GM23248 (cell line): ENCODE measurements at regions not wholly inside any gene's neighbourhood (a gene's known extent, or its start where the extent isn't known, plus 50 kb on each side); places are given as distances from the start of the nearest gene placed in this dataset.
"Not testable (repeated sequence)": the region's sequence is repeated elsewhere in the genome, so short reads cannot be mapped to it uniquely, and the experiment has no call there.

ENCODE experiments used
- DNase-seq: peaks from one replicate; pipeline ENCODE4 v3.0.0-alpha.2; 2015
- H2AFZ ChIP-seq: fragments of 200-600 bp; sonication (generic); 2 replicates; pipeline ENCODE4 v1.6.1; 2016; ENCODE audit warnings: antibody characterized with exemption
- H3F3A ChIP-seq: fragments of 200-600 bp; sonication (generic); 2 replicates; pipeline ENCODE4 v1.6.1; 2016; ENCODE audit warnings: mild to moderate bottlenecking, antibody characterized with exemption, mixed run types; ENCODE audit not compliant: insufficient read depth
- H3K27ac ChIP-seq: fragments of 200-600 bp; sonication (generic); 2 replicates; pipeline ENCODE4 v1.5.1; 2016; ENCODE audit warnings: mild to moderate bottlenecking
- H3K27me3 ChIP-seq: fragments of 200-600 bp; sonication (generic); replicated peaks from 2 replicates; pipeline ENCODE4 v1.6.1; 2016; ENCODE audit warnings: mild to moderate bottlenecking; ENCODE audit not compliant: insufficient read depth
- H3K36me3 ChIP-seq: fragments of 200-600 bp; sonication (generic); 2 replicates; pipeline ENCODE4 v1.6.1; 2016; ENCODE audit warnings: low read depth, mild to moderate bottlenecking
- H3K4me1 ChIP-seq: fragments of 200-600 bp; sonication (generic); 2 replicates; pipeline ENCODE4 v1.6.1; 2016; ENCODE audit warnings: mild to moderate bottlenecking; ENCODE audit not compliant: insufficient read depth
- H3K4me2 ChIP-seq: fragments of 200-600 bp; sonication (generic); one replicate; pipeline ENCODE4 v1.6.1; 2016; ENCODE audit warnings: mild to moderate bottlenecking; ENCODE audit not compliant: unreplicated experiment
- H3K4me3 ChIP-seq: fragments of 200-600 bp; sonication (generic); 2 replicates; pipeline ENCODE4 v1.5.1; 2016; ENCODE audit warnings: mild to moderate bottlenecking
- H3K79me2 ChIP-seq: fragments of 200-600 bp; sonication (generic); 2 replicates; pipeline ENCODE4 v1.6.1; 2016; ENCODE audit warnings: mild to moderate bottlenecking; ENCODE audit not compliant: insufficient read depth
- H3K9ac ChIP-seq: fragments of 200-600 bp; sonication (generic); 2 replicates; pipeline ENCODE4 v1.6.1; 2016; ENCODE audit warnings: mild to moderate bottlenecking
- H3K9me2 ChIP-seq: fragments of 200-600 bp; sonication (generic); 2 replicates; pipeline ENCODE4 v1.6.1; 2016; ENCODE audit warnings: mixed run types, mild to moderate bottlenecking, moderate library complexity; ENCODE audit not compliant: insufficient read depth
- H3K9me3 ChIP-seq: fragments of 200-600 bp; sonication (generic); one replicate; pipeline ENCODE4 v1.6.1; 2017; ENCODE audit warnings: low read depth
- H4K20me1 ChIP-seq: fragments of 200-600 bp; sonication (generic); 2 replicates; pipeline ENCODE4 v1.6.0; 2016; ENCODE audit not compliant: insufficient read depth
- EZH2 ChIP-seq: fragments of 200-600 bp; sonication (generic); IDR thresholded peaks from 2 replicates; pipeline ENCODE4 v1.6.1; 2018; ENCODE audit warnings: antibody characterized with exemption, mild to moderate bottlenecking; ENCODE audit not compliant: insufficient read depth, poor library complexity, severe bottlenecking
- EZH2phosphoT487 ChIP-seq: fragments of 200-600 bp; sonication (generic); IDR thresholded peaks from 2 replicates; pipeline ENCODE4 v1.6.1; 2018; ENCODE audit warnings: antibody characterized with exemption, moderate library complexity, mild to moderate bottlenecking, low read depth; ENCODE audit not compliant: insufficient read depth
- WGBS, 2 experiments: methylation state at CpG; one replicate each; pipeline ENCODE4 v1.1.6; 2015 to 2017; ENCODE audit warnings: low lambda C conversion rate in 2 of 2, low coverage in 1 of 2; ENCODE audit errors: missing lambda C conversion rate in 2 of 2; 5-methylcytosine and 5-hydroxymethylcytosine counted together
- in situ Hi-C: fragments of 300-500 bp; cut with MboI; formaldehyde crosslinking; loops from 2 replicates; pipeline ENCODE4 v1.15.0; 2020

DNA sequence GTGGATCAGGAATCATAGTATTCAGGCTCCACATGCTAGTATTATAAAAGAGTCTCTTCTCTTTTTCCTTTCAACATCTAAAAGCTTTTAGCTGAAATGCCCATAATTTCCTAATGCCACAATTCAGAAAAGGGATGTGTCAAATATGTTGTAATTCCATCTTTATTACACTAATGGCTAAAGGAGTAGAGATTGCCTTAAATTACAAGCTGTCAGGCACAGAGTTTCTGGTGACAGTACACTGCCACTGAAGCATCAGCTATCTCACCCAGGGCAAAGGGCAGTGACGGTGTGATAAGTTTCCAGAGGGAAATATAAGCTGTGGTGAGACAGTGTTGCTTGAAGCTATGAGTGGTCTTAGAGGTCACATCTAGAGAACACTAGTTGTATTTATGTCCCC, 581.1 kb downstream of the KCNT2 start:
- no peaks in the 10 kb centered on the region for H3K27me3 ChIP-seq
- H3K27ac ChIP-seq: no peak overlapping the region
- 0% methylated on average over 1 of the region's 1 CpG for WGBS, 2 experiments
- TF ChIP-seq EZH2phosphoT487 (no peak), EZH2 (no peak)
- H3K9me2 ChIP-seq: no peaks in the 10 kb centered on the region
- H3K36me3 ChIP-seq: no peaks in the 10 kb centered on the region
- H3K4me3 ChIP-seq: no peak overlapping the region
- H3K9ac ChIP-seq: no peak overlapping the region
- H3K79me2 ChIP-seq: no peaks in the 10 kb centered on the region
- in situ Hi-C loops: no loop called here
- DNase-seq: no peak
- no peaks in the 10 kb centered on the region for H3K4me1 ChIP-seq
- no peak overlapping the region for H3K4me2 ChIP-seq
- no peaks in the 10 kb centered on the region for H3K9me3 ChIP-seq
- H2AFZ ChIP-seq: no peak overlapping the region
- H3F3A ChIP-seq: no peaks in the 10 kb centered on the region
- H4K20me1 ChIP-seq: no peaks in the 10 kb centered on the region

DNA sequence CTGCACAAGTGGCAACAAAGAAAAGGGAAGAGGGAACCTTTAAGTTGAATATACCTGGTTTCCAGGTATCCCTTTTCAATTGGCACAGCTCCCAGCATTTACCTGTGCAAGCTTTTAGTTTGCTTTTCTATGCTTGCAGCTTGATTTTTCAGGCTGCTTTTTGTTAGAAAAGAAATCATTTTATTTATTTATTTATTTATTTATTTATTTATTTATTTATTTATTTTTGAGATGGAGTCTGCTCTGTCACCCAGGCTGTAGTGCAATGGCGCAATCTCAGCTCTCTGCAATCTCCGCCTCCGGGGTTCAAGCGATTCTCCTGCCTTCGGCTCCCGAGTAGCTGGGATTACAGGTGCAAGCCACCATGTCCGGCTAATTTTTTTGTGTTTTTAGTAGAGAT, 587.1 kb downstream of the KCNT2 start:
- DNase-seq, H3K4me1 ChIP-seq, H3K79me2 ChIP-seq, in situ Hi-C loops, H3K9me2 ChIP-seq, H3K27me3 ChIP-seq, H3K4me2 ChIP-seq, H2AFZ ChIP-seq, H3K27ac ChIP-seq, H3K36me3 ChIP-seq, H3K4me3 ChIP-seq, H4K20me1 ChIP-seq, H3K9me3 ChIP-seq, H3F3A ChIP-seq, H3K9ac ChIP-seq: not testable (repeated sequence)
- 75 to 77% methylated on average over 7 of the region's 7 CpGs for WGBS, 2 experiments

DNA sequence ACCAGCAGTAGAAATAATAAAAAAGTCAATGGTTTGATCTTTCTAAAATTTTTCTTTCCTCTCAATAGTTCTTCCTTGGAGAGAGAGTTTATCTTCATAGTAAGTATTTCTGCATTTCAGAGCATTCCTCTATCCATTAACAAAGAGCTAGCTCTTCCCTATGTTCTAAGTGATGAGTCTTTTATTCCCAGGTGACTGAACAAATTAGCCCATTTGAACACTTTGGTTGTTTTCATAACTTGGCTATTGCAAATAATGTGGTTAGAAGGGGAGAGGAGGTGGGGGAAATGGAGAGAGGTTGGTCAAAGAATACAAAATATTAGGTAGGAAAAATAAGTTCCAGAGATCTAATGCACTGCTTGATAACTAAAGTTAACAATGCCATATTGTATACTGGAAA, 598.9 kb downstream of the KCNT2 start:
- Histone ChIP-seq H3K36me3 (no peaks in the 10 kb centered on the region), H3K27me3 (no peaks in the 10 kb centered on the region), H2AFZ (no peak overlapping the region), H3K9ac (no peak overlapping the region), H3K4me2 (no peak overlapping the region), H3F3A (no peaks in the 10 kb centered on the region), H3K79me2 (no peaks in the 10 kb centered on the region), H3K9me2 (no peaks in the 10 kb centered on the region), H4K20me1 (no peaks in the 10 kb centered on the region), H3K9me3 (no peaks in the 10 kb centered on the region), H3K4me3 (no peak overlapping the region), H3K27ac (no peak overlapping the region), H3K4me1 (no peaks in the 10 kb centered on the region)
- no peak for TF ChIP-seq EZH2
- no peak for TF ChIP-seq EZH2phosphoT487
- in situ Hi-C loops: no loop called here
- no peak for DNase-seq

DNA sequence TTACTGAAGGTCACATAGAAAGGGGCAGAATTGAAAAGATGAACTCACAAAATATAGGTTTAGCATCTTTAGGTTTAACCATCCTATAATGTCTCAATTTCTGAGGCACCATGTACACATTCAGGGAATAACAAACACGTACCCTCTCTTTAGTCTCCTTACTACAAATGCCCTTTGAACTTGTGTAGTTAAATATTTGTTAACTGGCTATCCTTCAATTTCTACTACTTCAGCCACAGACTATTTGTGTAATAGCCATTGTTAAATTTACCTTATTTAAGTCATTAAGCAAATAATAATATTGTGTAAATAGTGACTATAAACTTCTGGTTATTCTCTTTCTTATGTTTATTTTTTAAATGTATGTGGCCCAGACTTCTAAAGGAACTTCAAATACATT, 600.5 kb downstream of the KCNT2 start:
- no peak overlapping the region for H3K4me3 ChIP-seq
- H3K9me2 ChIP-seq: no peaks in the 10 kb centered on the region
- H3K27me3 ChIP-seq: no peaks in the 10 kb centered on the region
- H3K27ac ChIP-seq: no peak overlapping the region
- WGBS, 2 experiments: 66 to 67% methylated on average over 1 of the region's 1 CpG
- no peak overlapping the region for H2AFZ ChIP-seq
- no peaks in the 10 kb centered on the region for H3K79me2 ChIP-seq
- no peak overlapping the region for H3K9ac ChIP-seq
- no peaks in the 10 kb centered on the region for H3K36me3 ChIP-seq
- no peak overlapping the region for H3K4me2 ChIP-seq
- TF ChIP-seq EZH2phosphoT487: no peak
- TF ChIP-seq EZH2: no peak
- H3F3A ChIP-seq: no peaks in the 10 kb centered on the region
- in situ Hi-C loops: no loop called here
- no peak for DNase-seq
- no peaks in the 10 kb centered on the region for H3K9me3 ChIP-seq
- H4K20me1 ChIP-seq: no peaks in the 10 kb centered on the region
- H3K4me1 ChIP-seq: no peaks in the 10 kb centered on the region

DNA sequence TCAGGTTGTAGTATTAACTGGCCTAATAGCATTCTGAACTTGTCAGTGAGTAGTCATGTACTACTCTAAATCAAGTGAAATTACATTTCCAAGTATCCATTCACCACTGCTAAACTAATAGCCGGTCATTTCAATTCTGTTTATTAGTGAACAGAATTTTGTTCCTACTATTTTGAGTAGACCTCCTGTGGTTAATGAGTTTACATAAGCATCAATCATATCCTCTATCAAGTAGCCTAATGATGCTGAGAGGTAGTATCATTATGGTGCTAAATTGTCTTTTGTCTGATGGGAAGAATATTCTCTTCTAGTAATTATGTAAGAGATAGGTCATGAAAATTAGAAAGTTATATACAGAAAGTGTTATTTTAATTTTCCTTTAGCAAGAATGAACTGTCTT, 602.8 kb downstream of the KCNT2 start:
- in situ Hi-C loops: no loop called here
- H3K4me3 ChIP-seq: no peak overlapping the region
- no peak overlapping the region for H3K27ac ChIP-seq
- H3K79me2 ChIP-seq: no peaks in the 10 kb centered on the region
- H3K4me1 ChIP-seq: no peaks in the 10 kb centered on the region
- no peak for DNase-seq
- H3K9me2 ChIP-seq: no peaks in the 10 kb centered on the region
- TF ChIP-seq EZH2phosphoT487 (no peak), EZH2 (no peak)
- H4K20me1 ChIP-seq: no peaks in the 10 kb centered on the region
- 46 to 56% methylated on average over 1 of the region's 1 CpG for WGBS, 2 experiments
- no peak overlapping the region for H2AFZ ChIP-seq
- no peaks in the 10 kb centered on the region for H3K27me3 ChIP-seq
- no peaks in the 10 kb centered on the region for H3K9me3 ChIP-seq
- H3K4me2 ChIP-seq: no peak overlapping the region
- no peak overlapping the region for H3K9ac ChIP-seq
- no peaks in the 10 kb centered on the region for H3K36me3 ChIP-seq
- H3F3A ChIP-seq: no peaks in the 10 kb centered on the region

DNA sequence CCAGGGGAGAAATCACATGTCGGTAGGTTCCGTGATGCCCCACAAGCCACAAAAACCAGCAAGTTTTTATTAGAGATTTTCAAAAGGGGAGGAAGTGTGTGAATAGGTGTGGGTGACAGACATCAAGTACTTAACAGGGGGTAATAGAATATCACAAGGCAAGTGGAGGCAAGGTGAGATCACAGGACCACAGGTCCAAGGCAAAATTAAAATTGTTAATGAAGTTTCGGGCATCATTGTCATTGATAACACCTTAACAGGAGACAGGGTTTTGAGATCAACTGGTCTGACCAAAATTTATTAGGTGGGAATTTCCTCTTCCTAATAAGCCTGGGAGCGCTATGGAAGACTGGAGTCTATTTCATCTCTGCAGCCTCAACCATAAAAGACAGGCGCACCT, 603.9 kb downstream of the KCNT2 start:
- H3K27me3 ChIP-seq, H3F3A ChIP-seq, H3K36me3 ChIP-seq, H3K4me1 ChIP-seq, H3K4me3 ChIP-seq, H3K9me3 ChIP-seq, H3K4me2 ChIP-seq, H4K20me1 ChIP-seq, H3K79me2 ChIP-seq, in situ Hi-C loops, H3K27ac ChIP-seq, H3K9me2 ChIP-seq, H3K9ac ChIP-seq, DNase-seq, H2AFZ ChIP-seq: not testable (repeated sequence)
- 6 to 8% methylated on average over 5 of the region's 5 CpGs for WGBS, 2 experiments
